ENCODE measurements at regions not wholly inside any gene's neighbourhood (a gene's known extent, or its start where the extent isn't known, plus 50 kb on each side); places are given as distances from the start of the nearest gene placed in this dataset.

- Histone ChIP-seq H3K9ac (ENCODE audit: insufficient read depth in 1 of 2, low read length in 2 of 2) (no peak overlapping the region), H3K9me3 (ENCODE audit: control insufficient read depth in 4 of 4, insufficient read depth in 3 of 4, low read length in 3 of 4) (peaks cover 0 to 4% (median 0%) of the 10 kb centered on the region in 4 donors), H3K27me3 (ENCODE audit: control insufficient read depth in 3 of 3, insufficient read depth in 3 of 3, low read length in 2 of 3) (no peaks in the 10 kb centered on the region), H3K27ac (ENCODE audit: low read depth in 1 of 2, low read length in 1 of 2) (no peak overlapping the region), H3K36me3 (ENCODE audit: control insufficient read depth in 4 of 4, insufficient read depth in 4 of 4, low read length in 4 of 4) (no peaks in the 10 kb centered on the region), H3K4me1 (ENCODE audit: control insufficient read depth in 5 of 5, insufficient read depth in 5 of 5, low read length in 5 of 5) (peaks cover 0 to 8% (median 0%) of the 10 kb centered on the region in 5 donors), H3K4me3 (no peak overlapping the region)
- WGBS, 2 donors, result 88 to 95% methylated on average over 6 of the region's 6 CpGs
- no peak for DNase-seq
- no peak for ATAC-seq (ENCODE audit: insufficient read depth, low FRiP score)
- TF ChIP-seq CTCF (IDR thresholded peaks at IDR 0.05; ENCODE audit: control extremely low read depth, extremely low read depth), result no peak
These were observed 126.4 kb upstream of the GAS1 start for GRCh38 chr9:87073692-87074091.

DNA sequence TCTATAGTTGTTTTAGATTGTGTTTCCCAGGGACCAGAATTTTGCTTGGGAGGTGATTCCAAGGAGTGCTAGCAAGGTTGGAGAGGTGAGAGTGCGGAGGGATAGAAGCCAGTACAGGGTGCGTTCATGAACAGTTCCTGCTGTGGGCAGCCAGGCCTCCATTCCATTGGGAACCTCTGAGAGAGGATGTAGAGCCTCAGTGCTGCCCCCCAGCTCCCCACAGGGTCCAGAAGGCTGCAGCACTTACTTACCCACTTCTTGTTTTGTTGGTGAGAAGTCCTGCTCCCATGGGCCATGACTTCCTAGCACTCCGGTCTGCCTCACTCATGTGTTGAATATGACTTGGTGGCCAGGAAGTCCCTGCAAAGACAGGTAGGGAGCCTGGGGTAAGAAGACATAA is 128.2 kb upstream of the GAS1 start:
- Histone ChIP-seq H3K4me1 (ENCODE audit: control insufficient read depth in 5 of 5, insufficient read depth in 5 of 5, low read length in 5 of 5) (peaks cover 0 to 8% (median 0%) of the 10 kb centered on the region in 5 donors), H3K4me3 (no peak overlapping the region), H3K9me3 (ENCODE audit: control insufficient read depth in 4 of 4, insufficient read depth in 3 of 4, low read length in 3 of 4) (peaks cover 0 to 4% (median 0%) of the 10 kb centered on the region in 4 donors), H3K27ac (ENCODE audit: low read depth in 1 of 2, low read length in 1 of 2) (no peak overlapping the region), H3K27me3 (ENCODE audit: control insufficient read depth in 3 of 3, insufficient read depth in 3 of 3, low read length in 2 of 3) (no peaks in the 10 kb centered on the region), H3K9ac (ENCODE audit: insufficient read depth in 1 of 2, low read length in 2 of 2) (no peak overlapping the region), H3K36me3 (ENCODE audit: control insufficient read depth in 4 of 4, insufficient read depth in 4 of 4, low read length in 4 of 4) (no peaks in the 10 kb centered on the region)
- DNase-seq (no peak), ATAC-seq (ENCODE audit: insufficient read depth, low FRiP score) (no peak)
- no peak for TF ChIP-seq CTCF (IDR thresholded peaks at IDR 0.05; ENCODE audit: control extremely low read depth, extremely low read depth)
- 97 to 98% methylated on average over 3 of the region's 3 CpGs for WGBS, 2 donors

GRCh38 chr9:87076825-87077224 is 129.5 kb upstream of the GAS1 start:
- TF ChIP-seq CTCF (IDR thresholded peaks at IDR 0.05; ENCODE audit: control extremely low read depth, extremely low read depth), result no peak
- Histone ChIP-seq H3K27ac (ENCODE audit: low read depth in 1 of 2, low read length in 1 of 2) (no peak overlapping the region), H3K4me1 (ENCODE audit: control insufficient read depth in 5 of 5, insufficient read depth in 5 of 5, low read length in 5 of 5) (peaks cover 0 to 10% (median 0%) of the 10 kb centered on the region in 5 donors), H3K4me3 (no peak overlapping the region), H3K36me3 (ENCODE audit: control insufficient read depth in 4 of 4, insufficient read depth in 4 of 4, low read length in 4 of 4) (no peaks in the 10 kb centered on the region), H3K27me3 (ENCODE audit: control insufficient read depth in 3 of 3, insufficient read depth in 3 of 3, low read length in 2 of 3) (no peaks in the 10 kb centered on the region), H3K9me3 (ENCODE audit: control insufficient read depth in 4 of 4, insufficient read depth in 3 of 4, low read length in 3 of 4) (peaks cover 0 to 4% (median 0%) of the 10 kb centered on the region in 4 donors), H3K9ac (ENCODE audit: insufficient read depth in 1 of 2, low read length in 2 of 2) (no peak overlapping the region)
- WGBS, 2 donors, result 83 to 85% methylated on average over 2 of the region's 2 CpGs
- no peak for DNase-seq
- ATAC-seq (ENCODE audit: insufficient read depth, low FRiP score), result no peak

- Histone ChIP-seq H3K4me3 (no peak overlapping the region), H3K27ac (ENCODE audit: low read depth in 1 of 2, low read length in 1 of 2) (no peak overlapping the region), H3K4me1 (ENCODE audit: control insufficient read depth in 5 of 5, insufficient read depth in 5 of 5, low read length in 5 of 5) (peaks cover 0 to 10% (median 0%) of the 10 kb centered on the region in 5 donors), H3K36me3 (ENCODE audit: control insufficient read depth in 4 of 4, insufficient read depth in 4 of 4, low read length in 4 of 4) (no peaks in the 10 kb centered on the region), H3K9me3 (ENCODE audit: control insufficient read depth in 4 of 4, insufficient read depth in 3 of 4, low read length in 3 of 4) (peaks cover 0 to 2% (median 0%) of the 10 kb centered on the region in 4 donors), H3K27me3 (ENCODE audit: control insufficient read depth in 3 of 3, insufficient read depth in 3 of 3, low read length in 2 of 3) (no peaks in the 10 kb centered on the region), H3K9ac (ENCODE audit: insufficient read depth in 1 of 2, low read length in 2 of 2) (no peak overlapping the region)
- no peak for DNase-seq
- no peak for ATAC-seq (ENCODE audit: insufficient read depth, low FRiP score)
- 88 to 93% methylated on average over 3 of the region's 3 CpGs for WGBS, 2 donors
- no peak for TF ChIP-seq CTCF (IDR thresholded peaks at IDR 0.05; ENCODE audit: control extremely low read depth, extremely low read depth)
These were observed 130.7 kb upstream of the GAS1 start for GRCh38 chr9:87077986-87078385.

Measured in lung (tissue), 11 donors.